ENCODE measurements at regions not wholly inside any gene's neighbourhood (a gene's known extent, or its start where the extent isn't known, plus 50 kb on each side); places are given as distances from the start of the nearest gene placed in this dataset.
"Not testable (repeated sequence)": the region's sequence is repeated elsewhere in the genome, so short reads cannot be mapped to it uniquely, and the experiment has no call there.

- no peak for DNase-seq
Measured at GRCh38 chr1:238409932-238410331, 519.2 kb upstream of the ZP4 start.

GRCh38 chr1:238409191-238409850 lies 518.6 kb upstream of the ZP4 start:
- DNase-seq = no peak

DNA sequence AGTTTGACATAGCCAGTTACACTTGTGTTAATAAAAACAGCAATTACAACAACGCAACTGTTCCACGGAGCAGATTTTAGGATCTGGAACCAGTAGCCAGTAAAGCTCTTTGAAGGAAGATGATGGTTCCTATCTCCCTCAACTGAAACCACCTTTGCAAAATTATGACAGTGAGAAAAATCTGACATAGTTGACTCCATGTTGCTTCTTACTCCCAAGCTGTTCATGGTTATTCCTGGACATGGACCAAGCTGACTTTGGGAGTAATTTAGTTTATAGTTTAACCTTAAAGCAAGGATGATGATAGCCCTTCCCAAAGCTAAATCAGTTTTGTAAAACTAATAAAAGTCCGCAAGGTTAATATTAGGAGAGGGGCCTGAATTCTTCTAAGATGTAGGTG lies 518.0 kb upstream of the ZP4 start:
- DNase-seq = no peak

DNA sequence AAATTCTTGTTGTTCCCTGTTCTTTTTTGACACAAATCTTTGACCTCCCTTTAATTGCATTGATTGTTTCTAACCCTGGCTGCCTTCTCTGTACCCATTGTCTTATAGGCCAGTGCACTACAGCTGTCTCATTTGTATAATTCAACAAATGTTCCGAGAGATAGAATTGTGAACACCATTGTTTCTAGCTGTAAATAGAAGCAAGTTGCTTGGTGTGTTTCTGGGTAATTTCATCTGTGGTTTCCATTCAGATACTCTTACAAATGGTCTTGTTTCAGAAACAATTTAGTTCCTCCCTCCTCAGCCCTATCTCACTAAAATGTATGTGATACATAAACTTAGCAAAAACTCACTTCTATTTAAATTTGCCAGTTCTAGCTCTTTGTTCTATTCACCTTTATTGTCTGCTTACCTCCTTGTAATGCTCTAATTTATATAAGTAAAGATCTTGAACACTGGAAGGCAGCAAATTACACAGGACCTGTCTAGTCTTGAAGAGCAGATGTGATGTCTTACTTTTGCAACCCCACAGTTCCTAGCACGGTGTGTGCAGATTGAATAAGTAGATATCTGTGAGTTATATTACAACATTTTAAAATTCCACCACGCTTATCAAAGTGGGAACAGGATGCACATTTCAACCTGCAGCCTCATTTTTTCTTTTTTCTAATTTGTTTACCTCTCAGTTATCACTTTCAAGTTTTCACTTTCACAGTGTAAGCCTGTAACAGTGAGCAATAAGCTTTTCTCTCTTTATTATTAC lies 515.6 kb upstream of the ZP4 start:
- DNase-seq = no peak

GRCh38 chr1:238404921-238405320 lies 514.2 kb upstream of the ZP4 start:
- DNase-seq = no peak

DNA sequence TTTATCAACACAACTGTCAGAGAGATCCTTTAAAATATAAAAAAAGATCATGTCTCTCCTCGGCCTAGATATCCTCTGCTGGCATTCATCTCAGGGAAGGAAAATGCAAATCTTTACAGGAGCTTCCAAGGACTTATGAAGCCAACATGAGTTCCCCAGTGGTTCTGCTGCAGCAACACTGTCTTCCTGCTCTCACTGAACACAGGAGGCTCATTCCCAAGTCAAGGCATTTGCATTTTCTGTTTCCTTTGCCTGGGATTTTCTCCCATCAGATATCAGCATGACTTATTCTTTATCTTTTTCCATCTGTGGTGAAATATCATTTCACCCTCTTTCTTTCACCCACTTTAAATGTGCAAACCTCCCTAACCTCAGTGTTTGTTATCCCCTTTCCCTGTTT lies 513.8 kb upstream of the ZP4 start:
- no peak for DNase-seq

- DNase-seq = no peak
Measured at GRCh38 chr1:238401144-238401543, 510.4 kb upstream of the ZP4 start.

- no peak for DNase-seq
Measured at GRCh38 chr1:238399558-238399957, 508.8 kb upstream of the ZP4 start.

GRCh38 chr1:238396140-238396539 lies 505.4 kb upstream of the ZP4 start:
- DNase-seq = no peak

DNA sequence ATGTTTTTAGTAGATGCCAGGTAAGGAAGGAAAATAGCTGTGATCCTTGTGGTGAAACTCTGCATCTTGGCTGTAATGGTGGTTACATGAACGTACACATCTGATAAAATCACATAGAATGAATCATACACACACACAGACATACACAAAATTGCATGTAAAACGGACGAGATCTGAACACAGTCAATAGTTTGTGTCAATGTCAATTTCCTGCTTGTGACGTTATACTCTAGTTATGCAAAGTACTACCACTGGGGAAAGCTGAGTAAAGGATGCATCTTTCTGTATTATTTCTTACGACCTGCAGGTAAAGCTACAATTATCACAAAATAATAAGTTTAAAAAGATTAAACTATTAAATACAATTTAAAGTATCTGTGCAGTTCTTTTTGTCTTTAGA lies 493.7 kb upstream of the ZP4 start:
- DNase-seq = no peak

DNA sequence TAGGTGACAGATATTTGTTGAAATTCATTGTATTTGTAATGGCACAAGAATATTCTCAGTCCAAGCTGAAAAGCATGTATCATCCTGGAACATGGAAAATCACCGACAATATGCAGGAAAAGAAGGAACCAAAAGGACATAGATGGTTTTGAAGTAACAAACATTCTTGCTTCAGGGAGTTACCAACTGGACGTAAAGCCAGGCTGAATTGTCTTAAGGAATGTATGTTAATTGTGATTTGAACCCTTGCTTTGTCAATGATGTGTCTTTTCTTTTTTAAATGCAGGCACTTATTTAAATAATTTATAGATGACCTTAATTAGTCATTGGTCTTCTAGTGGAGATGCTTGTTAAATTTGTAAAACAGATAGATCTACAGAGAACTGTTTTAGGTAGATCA lies 489.4 kb upstream of the ZP4 start:
- no peak for DNase-seq

- DNase-seq = not testable (repeated sequence)
Measured at GRCh38 chr1:238379446-238379845, 488.7 kb upstream of the ZP4 start.

- no peak for DNase-seq
Measured at GRCh38 chr1:238377280-238377919, 486.7 kb upstream of the ZP4 start.

GRCh38 chr1:238370599-238370998 lies 479.9 kb upstream of the ZP4 start:
- DNase-seq = no peak

DNA sequence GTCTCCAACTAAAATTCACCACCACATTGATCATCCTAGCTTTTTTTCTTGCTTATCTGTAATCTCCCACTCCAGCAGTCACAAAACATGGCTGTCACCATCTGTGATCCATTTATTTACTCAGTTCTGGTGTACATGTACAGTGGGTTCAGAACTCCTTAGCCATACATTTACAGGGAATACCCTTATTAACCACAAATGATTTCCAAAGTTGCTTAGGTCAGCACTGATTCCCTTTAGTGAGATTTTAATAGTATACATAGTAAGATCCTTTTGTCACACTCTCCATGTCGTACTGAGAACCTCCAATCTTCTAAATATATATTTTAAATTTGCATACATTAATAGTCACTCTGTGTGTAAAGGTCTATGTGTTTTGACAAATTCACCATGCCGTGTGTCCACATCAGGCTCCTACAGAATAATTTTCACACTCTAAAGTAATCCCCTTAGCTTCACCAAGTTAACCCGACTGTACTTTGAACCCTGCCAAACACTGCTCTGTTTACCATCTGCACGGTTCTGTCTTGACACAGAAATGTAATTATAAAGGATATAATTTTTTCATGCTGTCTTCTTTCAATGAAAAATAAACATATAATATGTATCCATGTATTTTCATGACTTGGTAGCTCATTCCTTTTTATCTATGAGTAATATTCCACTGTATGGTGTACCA lies 473.6 kb upstream of the ZP4 start:
- no peak for DNase-seq

DNA sequence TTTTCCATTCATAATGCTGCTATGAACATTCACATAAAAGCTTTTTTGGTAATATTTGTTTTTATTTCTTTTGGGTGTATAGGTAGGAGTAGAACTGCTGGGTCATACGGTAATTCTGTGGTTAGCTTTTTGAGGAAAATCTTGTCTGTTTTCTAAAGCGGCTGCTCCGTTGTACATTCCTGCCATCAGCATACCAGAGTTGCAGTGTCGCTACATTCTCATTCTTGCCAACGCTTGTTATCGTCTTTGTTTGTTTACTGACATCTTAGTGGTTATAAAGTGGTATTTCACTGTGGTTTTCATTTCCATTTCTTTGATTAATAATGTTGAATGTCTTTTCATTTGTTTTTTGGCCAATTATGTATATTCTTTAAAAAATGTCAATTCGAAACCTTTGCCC lies 469.8 kb upstream of the ZP4 start:
- DNase-seq = no peak

DNA sequence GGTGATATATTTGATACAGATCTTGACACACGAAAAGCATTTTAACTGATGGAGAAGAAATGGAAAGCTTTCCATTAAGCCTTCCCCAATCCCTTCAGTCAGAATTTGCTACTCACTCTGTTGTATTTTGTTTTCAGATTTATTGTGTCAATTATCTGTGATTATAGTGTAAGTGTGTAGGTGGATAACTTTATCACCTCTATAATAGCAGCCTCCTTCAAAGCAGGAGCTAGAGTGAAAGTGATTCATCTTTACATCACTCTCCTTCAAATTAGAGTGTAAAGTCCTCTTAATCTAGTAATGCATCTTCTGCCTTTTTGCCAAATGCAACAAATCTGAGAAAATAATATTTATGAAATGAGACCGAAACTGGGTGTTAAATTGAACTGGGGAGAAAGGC lies 459.7 kb upstream of the ZP4 start:
- DNase-seq = no peak

- DNase-seq = no peak
Measured at GRCh38 chr1:238346340-238346739, 455.6 kb upstream of the ZP4 start.

- DNase-seq = no peak
Measured at GRCh38 chr1:238345837-238346236, 455.1 kb upstream of the ZP4 start.

- no peak for DNase-seq
Measured at GRCh38 chr1:238343852-238344251, 453.1 kb upstream of the ZP4 start.

- DNase-seq = no peak
Measured at GRCh38 chr1:238341395-238341794, 450.7 kb upstream of the ZP4 start.

DNA sequence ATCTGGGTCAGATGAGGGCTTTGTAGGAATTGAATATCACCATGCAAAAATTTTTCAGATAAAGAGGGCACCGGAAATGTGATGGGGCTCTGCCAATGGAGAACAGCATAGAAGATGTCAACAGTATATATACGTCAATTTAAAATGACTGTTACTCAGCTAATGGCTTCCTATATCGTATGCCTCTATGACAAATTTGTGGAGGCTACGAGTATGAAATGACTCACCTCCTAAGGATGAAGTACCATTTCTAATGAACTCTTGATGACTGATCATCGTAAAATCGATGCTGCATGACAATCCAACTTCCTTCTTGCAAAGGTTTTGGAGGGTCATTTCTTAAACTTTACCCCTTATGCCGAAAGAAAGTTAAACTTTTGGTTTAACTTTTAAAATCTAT lies 450.3 kb upstream of the ZP4 start:
- no peak for DNase-seq

- DNase-seq = no peak
Measured at GRCh38 chr1:238336531-238336930, 445.8 kb upstream of the ZP4 start.

DNA sequence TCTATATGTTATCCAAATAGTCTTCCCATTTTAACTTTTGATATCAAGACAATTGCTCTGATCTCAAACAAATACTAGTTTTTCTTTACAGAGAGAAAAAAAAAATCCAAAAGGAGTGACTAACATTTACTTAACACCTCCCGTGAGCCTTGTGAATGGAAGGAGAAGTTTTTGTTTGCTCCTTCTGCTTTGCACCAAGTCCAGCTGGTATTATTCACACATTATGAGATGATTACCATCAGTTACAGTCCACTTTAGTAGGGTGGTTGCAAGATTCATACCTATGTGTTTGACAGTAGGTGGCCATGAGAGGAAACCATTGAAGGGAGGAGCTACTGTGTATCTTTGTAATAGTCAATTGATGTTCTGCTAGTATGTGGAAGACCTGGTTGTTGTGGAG lies 443.4 kb upstream of the ZP4 start:
- DNase-seq = no peak
